A673 (cell line): ENCODE measurements at regions not wholly inside any gene's neighbourhood (a gene's known extent, or its start where the extent isn't known, plus 50 kb on each side); places are given as distances from the start of the nearest gene placed in this dataset.

Experiments
- CTCF ChIP-seq: fragments of 300-800, 200-600 bp; sonication (generic); conservative IDR thresholded peaks from 2 replicates; pipeline ENCODE4 v1.5.1; 2017; ENCODE audit warnings: low read depth, mild to moderate bottlenecking, antibody characterized with exemption, low read length, moderate library complexity, mixed read lengths
- EZH2 ChIP-seq: fragments of 200-600 bp; sonication (generic); IDR thresholded peaks from 2 replicates; pipeline ENCODE4 v1.6.1; 2017; ENCODE audit warnings: borderline replicate concordance, low read depth, mild to moderate bottlenecking, mixed read lengths, antibody characterized with exemption, low read length; ENCODE audit not compliant: poor library complexity, severe bottlenecking

- TF ChIP-seq CTCF, result no peak
- no peak for TF ChIP-seq EZH2
These were observed 78.1 kb upstream of the NRBF2 start for GRCh38 chr10:63054889-63055611.
